Colonic mucosa (tissue), 4 donors: ENCODE measurements at regions not wholly inside any gene's neighbourhood (a gene's known extent, or its start where the extent isn't known, plus 50 kb on each side); places are given as distances from the start of the nearest gene placed in this dataset.
"Not testable (repeated sequence)": the region's sequence is repeated elsewhere in the genome, so short reads cannot be mapped to it uniquely, and the experiment has no call there.

ENCODE experiments used
- DNase-seq: peaks from one replicate; pipeline ENCODE4 v3.0.0-alpha.2; 2020
- H3K27ac ChIP-seq: fragments of 200-600 bp; one replicate; pipeline ENCODE4 v1.8.0; 2021
- H3K27me3 ChIP-seq: fragments of 200-600 bp; one replicate; pipeline ENCODE4 v1.8.0; 2021
- H3K36me3 ChIP-seq: fragments of 200-600 bp; one replicate; pipeline ENCODE4 v1.8.0; 2021
- H3K4me1 ChIP-seq: fragments of 200-600 bp; one replicate; pipeline ENCODE4 v1.8.0; 2021; ENCODE audit warnings: mild to moderate bottlenecking
- H3K4me3 ChIP-seq: fragments of 200-600 bp; one replicate; pipeline ENCODE4 v1.8.0; 2021
- H3K9ac ChIP-seq, 2 donors: one replicate each; pipeline ENCODE4 v1.7.0; 2013; ENCODE audit warnings: control low read depth in 2 of 2, low read depth in 2 of 2, low read length in 2 of 2
- H3K9me3 ChIP-seq: fragments of 200-600 bp; one replicate; pipeline ENCODE4 v1.8.0; 2021
- intact Hi-C: fragments of 100-400 bp; cut with DNase I; formaldehyde crosslinking; loops from one replicate; pipeline ENCODE4 v1.14.1; 2022
- TF ChIP-seq, protein P1 (sequence below): fragments of 200-600 bp; IDR thresholded peaks from one replicate; pipeline ENCODE4 v1.8.0; 2022; ENCODE audit warnings: antibody characterized with exemption, mild to moderate bottlenecking
- donor health status: healthy.
- donor health status: DM: no; HTN: no; CAD: no.
- donor health status: DM: no; HTN: no; CAD: no.

DNA sequence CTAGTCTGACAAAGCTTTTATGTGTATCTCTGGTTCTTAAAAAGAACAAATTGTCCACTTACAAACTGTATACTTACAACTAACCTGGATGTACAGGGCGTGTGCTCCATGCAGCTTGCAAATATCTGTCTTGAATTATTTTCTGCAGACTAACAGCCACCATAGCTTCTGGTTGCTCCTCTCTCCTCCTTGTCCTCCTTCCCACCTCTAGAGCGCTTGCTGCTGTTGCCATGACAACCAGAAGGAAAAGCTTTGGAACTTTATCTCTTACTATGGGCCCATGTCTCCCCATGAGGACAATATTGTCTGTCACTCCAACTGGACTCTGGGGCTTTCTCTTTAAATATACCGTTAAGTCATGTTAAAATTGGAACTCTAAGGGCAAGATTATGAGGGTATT, 71.5 kb upstream of the DHX40 start:
- Histone ChIP-seq H3K36me3 (no peaks in the 10 kb centered on the region), H3K27me3 (no peaks in the 10 kb centered on the region), H3K9ac (no peak overlapping the region), H3K4me1 (no peaks in the 10 kb centered on the region), H3K4me3 (no peak overlapping the region), H3K27ac (no peak overlapping the region), H3K9me3 (no peaks in the 10 kb centered on the region)
- TF ChIP-seq, protein P1, sequence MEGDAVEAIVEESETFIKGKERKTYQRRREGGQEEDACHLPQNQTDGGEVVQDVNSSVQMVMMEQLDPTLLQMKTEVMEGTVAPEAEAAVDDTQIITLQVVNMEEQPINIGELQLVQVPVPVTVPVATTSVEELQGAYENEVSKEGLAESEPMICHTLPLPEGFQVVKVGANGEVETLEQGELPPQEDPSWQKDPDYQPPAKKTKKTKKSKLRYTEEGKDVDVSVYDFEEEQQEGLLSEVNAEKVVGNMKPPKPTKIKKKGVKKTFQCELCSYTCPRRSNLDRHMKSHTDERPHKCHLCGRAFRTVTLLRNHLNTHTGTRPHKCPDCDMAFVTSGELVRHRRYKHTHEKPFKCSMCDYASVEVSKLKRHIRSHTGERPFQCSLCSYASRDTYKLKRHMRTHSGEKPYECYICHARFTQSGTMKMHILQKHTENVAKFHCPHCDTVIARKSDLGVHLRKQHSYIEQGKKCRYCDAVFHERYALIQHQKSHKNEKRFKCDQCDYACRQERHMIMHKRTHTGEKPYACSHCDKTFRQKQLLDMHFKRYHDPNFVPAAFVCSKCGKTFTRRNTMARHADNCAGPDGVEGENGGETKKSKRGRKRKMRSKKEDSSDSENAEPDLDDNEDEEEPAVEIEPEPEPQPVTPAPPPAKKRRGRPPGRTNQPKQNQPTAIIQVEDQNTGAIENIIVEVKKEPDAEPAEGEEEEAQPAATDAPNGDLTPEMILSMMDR, result no peak
- no peak for DNase-seq
- intact Hi-C loops, result no loop called here

DNA sequence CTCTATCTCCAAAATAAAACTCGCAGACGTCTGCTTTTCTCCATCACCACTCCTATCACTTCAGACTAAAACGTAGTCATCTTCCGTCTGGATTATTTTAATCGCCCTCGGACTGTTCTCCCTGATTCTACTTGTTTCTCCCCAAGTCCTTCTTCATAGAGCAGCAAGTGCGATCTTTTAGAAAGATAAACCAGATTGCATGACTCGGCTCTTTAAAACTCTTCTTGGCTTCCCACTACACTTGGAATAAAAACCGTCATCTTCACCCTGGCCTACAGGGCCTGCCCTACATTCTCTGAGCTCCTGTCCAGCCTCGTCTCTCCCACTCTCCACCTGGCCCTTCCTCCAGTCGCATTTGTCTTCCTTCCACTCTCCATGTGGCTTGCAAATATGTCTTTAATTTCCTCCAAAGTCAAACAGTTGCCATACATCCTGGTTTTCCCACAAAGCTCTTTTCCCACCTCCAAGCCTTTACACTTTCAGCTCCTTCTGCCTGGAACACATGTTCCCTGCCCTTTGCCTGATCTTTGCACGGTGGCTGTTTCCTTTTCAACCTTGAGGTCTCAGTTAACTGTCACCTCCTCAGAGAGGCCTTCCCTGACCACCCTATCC, 70.5 kb upstream of the DHX40 start:
- no peaks in the 10 kb centered on the region for H3K27me3 ChIP-seq
- no peak overlapping the region for H3K27ac ChIP-seq
- intact Hi-C loops, result no loop called here
- no peak overlapping the region for H3K4me3 ChIP-seq
- H3K9ac ChIP-seq, result no peak overlapping the region
- no peaks in the 10 kb centered on the region for H3K36me3 ChIP-seq
- TF ChIP-seq, protein P1, result no peak
- H3K4me1 ChIP-seq, result no peaks in the 10 kb centered on the region
- H3K9me3 ChIP-seq, result no peaks in the 10 kb centered on the region
- no peak for DNase-seq

DNA sequence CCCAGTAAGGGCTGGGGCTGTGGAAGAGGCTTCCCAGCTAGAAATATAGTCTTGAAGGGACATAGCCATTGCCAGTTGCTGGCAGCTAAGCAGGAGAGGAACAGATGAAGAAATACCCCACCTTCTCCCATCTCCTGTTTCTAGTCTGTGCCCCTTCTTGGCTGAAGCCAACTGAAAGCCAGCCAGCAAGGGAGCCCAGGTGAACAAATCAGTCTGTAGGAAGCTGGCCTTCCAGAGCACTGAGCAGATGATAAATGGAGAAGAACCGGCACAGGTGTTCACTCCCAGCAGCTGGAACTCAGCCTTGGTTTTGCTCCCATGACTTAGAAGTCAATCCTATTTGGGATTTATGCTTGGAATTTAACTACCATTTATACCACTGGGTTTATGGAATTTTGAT, 69.2 kb upstream of the DHX40 start:
- no peaks in the 10 kb centered on the region for H3K4me1 ChIP-seq
- intact Hi-C loops, result no loop called here
- no peak for DNase-seq

DNA sequence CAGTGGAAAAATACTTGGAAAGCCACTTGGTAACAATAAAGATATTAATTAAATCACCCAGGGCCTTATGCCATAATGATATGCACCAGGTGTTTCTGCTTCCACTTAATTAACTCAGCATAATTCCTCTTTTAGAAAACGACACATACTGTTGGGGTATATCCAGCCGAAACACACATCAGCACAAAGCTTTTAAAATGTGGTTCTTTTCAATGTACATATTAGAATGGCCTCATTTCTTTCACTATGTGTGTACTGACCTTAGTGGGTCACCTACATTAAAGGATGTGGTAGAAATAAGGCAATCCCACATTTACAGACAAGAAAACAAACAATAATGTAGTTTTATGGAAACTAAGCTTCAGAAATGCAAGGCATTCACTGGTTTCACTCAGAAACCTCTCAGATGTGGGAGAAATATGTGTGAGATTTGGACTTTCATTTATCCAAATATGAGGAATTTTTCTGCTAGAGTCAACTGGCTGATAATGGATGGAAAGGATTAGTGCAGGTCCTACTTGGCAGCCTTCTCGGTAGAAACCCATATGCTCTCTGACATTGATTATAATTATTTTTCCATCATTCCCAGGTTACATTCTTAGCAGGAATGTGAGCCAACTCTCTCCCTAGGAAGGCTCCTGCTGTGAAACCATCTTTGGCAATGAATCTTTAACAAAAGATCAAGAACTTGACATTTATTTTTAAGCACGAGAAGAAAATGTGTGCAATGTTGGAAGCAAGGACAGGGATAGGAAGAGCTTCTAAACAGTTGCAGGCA, 66.7 kb upstream of the DHX40 start:
- H3K27me3 ChIP-seq, result no peaks in the 10 kb centered on the region
- H3K4me1 ChIP-seq, result no peaks in the 10 kb centered on the region
- TF ChIP-seq, protein P1, result no peak
- no peaks in the 10 kb centered on the region for H3K36me3 ChIP-seq
- intact Hi-C loops, result no loop called here
- no peaks in the 10 kb centered on the region for H3K9me3 ChIP-seq
- no peak overlapping the region for H3K27ac ChIP-seq
- H3K4me3 ChIP-seq, result no peak overlapping the region
- no peak overlapping the region for H3K9ac ChIP-seq
- DNase-seq, result no peak

More for the DNA sequence above, 69.2 kb upstream of the DHX40 start:
- Histone ChIP-seq H3K36me3 (no peaks in the 10 kb centered on the region), H3K27ac (no peak overlapping the region), H3K9me3 (no peaks in the 10 kb centered on the region), H3K27me3 (no peaks in the 10 kb centered on the region), H3K9ac (no peak overlapping the region), H3K4me3 (no peak overlapping the region)
- TF ChIP-seq, protein P1, result no peak

DNA sequence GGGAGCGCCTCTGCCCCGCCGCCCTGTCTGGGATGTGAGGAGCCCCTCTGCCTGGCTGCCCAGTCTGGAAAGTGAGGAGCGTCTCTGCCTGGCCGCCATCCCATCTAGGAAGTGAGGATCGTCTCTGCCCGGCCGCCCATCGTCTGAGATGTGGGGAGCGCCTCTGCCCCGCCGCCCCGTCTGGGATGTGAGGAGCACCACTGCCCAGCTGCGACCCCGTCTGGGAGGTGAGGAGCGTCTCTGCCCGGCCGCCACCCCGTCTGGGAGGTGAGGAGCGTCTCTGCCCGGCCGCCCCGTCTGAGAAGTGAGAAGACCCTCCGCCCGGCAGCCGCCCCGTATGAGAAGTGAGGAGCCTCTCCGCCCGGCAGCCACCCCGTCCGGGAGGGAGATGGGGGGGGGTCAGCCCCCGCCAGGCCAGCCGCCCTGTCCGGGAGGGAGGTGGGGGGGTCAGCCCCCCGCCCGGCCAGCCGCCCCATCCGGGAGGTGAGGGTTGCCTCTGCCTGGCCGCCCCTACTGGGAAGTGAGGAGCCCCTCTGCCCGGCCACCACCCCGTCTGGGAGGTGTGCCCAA, 65.2 kb upstream of the DHX40 start:
- H3K9ac ChIP-seq, H3K27ac ChIP-seq, intact Hi-C loops, H3K9me3 ChIP-seq, H3K27me3 ChIP-seq, H3K36me3 ChIP-seq, H3K4me1 ChIP-seq, H3K4me3 ChIP-seq, DNase-seq: not testable (repeated sequence)

DNA sequence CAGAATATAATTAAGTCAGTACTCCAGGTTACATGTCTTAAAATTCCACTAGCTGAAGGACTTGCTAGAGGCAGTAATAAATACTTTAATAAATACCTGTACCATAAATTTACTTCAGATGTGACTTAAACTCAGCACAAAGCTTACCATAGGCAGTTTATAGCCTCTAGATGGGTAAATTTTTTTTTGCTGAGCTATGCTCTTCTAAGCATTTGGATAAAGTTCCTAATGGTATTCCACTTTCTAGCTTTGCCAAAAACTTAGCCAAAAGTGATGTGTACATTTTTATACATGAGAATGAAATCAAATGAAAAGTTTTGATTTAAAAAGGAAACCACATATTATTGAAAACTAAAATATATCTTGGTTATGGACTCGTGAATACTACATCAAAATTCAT, 63.7 kb upstream of the DHX40 start:
- Histone ChIP-seq H3K9ac (no peak overlapping the region), H3K4me1 (no peaks in the 10 kb centered on the region), H3K27ac (no peak overlapping the region), H3K4me3 (no peak overlapping the region), H3K27me3 (no peaks in the 10 kb centered on the region), H3K9me3 (no peaks in the 10 kb centered on the region), H3K36me3 (no peaks in the 10 kb centered on the region)
- TF ChIP-seq, protein P1, result no peak
- intact Hi-C loops, result no loop called here
- DNase-seq, result no peak
